GM19467 (cell line): ENCODE measurements at regions not wholly inside any gene's neighbourhood (a gene's known extent, or its start where the extent isn't known, plus 50 kb on each side); places are given as distances from the start of the nearest gene placed in this dataset.
"Not testable (repeated sequence)": the region's sequence is repeated elsewhere in the genome, so short reads cannot be mapped to it uniquely, and the experiment has no call there.

Source experiments
- ATAC-seq: cut with Tn5 transposase; IDR thresholded peaks from one replicate; pipeline ENCODE4 v1.9.1; 2021; ENCODE audit warnings: mild to moderate bottlenecking, moderate library complexity; ENCODE audit not compliant: unreplicated experiment

DNA sequence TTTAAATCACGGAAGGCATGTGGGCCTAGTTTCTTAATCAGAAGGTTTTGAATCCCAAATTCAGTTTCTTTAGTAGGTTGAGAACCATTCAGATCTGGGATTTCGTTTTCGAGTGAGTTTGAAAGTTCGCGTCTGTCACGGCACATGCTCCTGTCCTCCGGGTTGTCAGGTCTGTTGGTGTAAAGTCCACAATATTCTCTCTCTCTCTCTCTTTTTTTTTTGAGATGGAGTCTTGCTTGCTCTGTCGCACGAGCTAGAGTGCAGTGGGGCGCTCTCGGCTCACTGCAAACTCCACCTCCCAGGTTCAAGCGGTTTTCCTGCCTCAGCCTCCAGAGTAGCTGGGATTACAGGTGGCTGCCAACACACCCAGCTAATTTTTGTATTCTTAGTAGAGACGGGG is 4390.6 kb upstream of the TPTE start:
- not testable (repeated sequence) for ATAC-seq

DNA sequence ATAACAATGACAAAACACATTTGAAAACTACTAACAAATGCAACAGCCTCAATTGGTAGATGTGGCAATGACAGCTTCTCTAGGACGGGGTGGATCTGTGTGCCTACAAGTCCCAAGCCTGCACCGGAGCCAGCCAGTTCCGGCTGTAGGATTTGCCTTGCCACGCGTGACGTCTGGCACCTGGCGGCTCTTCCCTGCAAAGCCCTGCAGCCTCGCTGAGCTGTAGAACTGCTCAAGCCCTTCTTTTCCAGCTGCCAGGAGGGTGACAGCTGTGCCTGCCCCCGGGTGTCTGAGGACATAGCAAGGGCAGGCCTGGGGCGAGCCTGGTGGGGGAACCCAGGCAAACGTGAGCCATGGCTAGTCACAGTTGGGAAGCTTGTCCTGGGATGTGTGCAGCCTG is 4388.0 kb upstream of the TPTE start:
- ATAC-seq = not testable (repeated sequence)

DNA sequence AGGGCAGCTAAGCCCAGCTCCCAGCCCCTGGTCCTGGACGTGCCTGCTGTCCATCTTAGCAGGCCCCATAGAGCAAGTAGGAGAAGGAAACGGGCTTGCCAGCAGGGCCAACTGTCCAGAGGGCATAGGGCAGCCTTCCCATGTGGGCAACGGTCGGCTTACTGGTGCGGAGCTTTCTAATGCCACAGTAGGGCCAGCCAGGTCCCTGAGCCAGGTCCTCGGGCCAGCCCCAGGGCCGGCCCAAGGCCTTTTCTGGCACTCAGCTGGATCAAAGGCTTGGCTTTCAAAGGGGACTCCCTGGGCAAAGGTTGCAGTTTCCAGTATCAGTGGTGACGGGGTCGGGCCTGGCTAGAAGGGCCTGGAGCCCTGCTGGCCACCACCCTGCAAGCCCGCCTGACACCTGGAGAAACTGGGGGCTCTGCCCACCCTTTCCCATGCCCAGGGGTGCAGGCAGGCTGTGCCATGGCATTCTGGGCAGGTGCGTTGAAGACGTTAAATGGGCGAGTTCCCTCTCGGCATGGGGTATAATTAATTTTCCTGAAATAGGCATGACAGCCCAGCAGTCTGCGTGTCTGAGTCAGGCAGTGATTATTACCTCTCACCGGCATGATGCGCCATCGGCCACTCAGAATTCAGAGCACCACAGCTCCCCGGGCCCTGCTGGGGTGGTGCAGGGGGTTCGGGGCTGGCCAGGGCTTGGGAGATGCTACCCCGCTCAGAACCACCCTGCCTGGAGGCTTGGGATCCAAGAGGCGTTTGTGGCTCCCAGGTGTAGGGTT is 4387.3 kb upstream of the TPTE start:
- not testable (repeated sequence) for ATAC-seq

DNA sequence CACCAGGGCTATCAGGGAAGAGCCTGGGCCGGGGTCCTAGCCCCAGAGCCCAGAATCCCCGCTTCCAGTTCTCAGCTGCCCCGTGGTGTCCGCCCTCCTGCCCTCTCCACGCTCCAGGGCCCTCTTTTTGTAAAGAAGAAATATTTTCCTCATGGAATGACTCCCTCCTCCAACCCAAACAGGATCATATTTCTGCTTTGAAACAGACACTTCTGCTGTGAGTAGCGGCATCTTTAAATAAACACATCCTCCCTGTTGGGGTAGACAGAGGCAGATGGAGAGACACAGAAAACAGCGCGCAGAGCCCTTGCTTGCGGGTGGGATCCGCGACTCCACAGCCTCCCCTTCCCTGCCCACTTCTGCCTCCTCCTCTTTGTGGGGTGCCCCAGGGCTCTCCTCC is 4384.7 kb upstream of the TPTE start:
- not testable (repeated sequence) for ATAC-seq

DNA sequence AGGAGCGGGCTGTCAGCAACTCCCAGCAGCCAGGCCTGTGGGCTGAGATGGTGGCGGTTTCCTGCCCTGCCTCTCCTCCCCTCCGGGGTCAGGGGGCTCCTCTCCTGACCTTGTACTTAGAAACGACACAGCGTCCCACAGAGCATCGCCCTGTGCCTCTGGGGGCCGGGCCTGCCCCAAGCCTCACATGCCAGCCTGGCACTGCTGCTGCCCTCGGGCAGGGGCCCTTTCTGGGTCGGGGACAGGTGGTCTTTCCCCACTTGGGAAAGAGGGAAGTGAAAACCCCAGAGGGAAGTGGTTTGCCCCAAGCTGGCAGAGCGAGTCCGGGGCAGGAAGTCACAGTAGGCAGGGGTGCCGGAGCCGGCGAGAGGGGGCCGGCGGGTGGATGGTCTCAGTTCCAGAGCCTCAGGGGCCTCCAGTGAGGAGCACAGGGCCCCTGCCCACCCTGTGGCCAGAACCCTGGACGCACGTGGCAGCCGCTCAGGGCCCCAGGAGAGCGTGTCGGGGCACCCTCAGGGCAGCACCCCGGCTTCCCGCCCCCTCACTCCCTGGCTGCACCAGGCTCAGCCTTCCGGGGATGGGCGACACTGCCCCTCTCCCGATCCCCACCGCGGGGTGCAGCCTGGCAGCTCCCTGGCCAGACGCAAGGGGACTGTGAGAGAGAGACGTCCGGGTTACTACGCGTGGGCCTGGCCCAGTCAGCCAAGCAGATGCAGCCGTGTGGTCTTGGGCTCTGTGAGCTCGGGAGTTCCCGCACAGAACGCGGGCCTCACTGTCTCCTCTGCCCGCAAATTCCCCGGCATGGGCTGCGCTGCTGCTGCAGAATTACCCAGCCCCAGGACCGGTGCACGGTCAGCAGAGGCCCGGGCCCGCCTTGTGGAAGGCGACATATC is 4382.9 kb upstream of the TPTE start:
- not testable (repeated sequence) for ATAC-seq

DNA sequence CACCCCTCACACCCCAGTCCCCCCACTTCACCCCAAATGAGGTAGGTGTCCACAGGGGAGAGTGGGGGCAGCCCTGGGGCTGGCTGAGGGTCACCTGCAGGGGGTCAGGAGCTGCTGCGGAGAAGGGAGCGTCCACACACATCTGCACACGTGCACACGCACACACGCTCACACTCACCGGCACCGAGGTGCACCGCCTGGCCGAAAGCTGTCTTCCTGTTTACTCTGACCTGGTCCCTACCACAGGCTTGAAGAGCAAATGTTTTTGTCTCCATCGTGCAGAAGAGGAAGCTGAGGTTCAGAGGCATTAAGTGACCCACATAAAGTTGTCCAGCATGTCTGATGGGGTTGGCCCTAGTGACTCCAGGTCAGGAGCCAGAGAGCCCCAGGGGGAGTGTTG is 4382.1 kb upstream of the TPTE start:
- ATAC-seq = not testable (repeated sequence)

DNA sequence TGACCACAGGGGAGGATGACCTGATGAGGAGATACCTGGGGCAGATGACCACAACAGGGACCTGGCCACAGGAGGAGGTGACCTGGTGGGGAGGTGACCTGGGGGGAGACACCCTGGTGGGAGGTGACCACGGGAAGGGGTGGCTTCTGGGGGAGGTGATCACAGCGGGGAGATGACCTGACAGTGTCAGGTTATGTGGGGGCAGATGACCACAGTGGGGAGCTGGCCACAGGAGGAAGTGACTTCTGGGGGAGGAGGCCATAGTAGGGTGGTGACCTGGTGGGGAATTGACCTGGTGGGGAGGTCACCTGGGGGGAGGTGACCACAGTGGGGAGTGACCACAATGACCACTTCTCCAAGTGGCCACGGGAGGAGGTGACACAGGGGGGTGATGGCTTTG is 4381.5 kb upstream of the TPTE start:
- ATAC-seq = not testable (repeated sequence)

DNA sequence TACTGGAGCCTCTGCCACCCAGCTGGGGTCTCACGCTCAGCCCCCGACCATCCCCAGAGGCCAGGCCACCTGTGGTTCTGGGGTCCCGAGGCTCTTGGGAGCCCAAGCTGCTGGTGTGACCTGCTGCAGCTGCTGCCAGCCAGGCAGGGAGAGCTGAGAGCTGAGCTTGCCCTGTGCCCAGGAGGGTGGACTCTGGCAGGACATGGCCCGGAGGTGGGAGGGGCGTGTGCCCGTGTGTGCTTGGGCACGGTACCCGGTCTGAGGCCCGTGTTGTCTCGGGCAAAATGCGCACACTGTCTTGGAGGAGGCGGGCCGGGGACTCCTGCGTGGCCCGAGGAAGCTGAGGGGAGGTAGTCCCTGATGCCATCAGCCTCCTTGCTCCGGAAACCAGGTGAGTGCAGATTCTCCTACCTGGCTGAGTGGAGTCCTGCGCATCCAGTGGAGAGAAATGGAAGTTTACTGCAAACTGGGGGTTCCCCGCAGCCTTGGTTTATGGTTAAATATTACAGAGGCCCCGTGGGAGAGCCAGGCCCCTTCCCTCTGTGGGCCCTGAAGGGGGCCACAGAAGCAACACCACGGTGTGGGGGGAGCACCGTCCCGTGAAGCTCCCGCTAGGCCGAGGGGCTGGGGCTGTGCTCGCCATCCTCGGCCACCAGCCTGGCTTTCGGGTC is 4380.8 kb upstream of the TPTE start:
- ATAC-seq = not testable (repeated sequence)

DNA sequence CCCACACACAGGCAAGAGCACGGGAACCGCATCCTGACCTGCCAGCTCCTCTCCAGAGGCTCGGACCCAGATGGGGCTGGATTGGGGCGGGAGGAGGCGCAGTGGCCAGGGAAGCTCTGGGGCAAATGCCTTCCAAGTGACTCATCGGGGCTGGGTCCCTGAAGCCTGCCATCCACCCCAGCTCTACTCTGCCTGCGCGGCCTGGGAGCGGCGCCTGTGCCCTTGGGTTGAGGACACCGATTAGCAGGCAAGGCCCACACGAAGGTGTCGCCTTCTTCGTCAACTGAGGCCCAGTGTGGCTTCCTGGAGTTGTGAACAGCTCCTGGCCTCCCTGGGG is 4380.3 kb upstream of the TPTE start:
- ATAC-seq = not testable (repeated sequence)

DNA sequence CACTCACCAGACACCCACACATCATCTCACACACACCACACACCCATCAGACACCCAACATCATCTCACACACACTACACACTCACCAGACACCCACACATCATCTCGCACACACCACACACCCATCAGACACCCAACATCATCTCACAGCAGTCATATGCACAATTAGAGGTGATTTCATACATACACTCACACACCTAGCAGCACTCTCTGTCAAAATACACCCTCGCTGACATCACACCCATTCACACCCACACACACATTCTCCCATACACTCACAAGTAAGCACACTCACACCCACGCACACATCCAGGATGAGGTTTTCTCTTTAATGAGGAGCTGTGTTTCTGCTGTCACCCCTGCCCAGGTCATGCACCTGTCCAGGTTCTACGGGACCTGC is 4368.2 kb upstream of the TPTE start:
- ATAC-seq = not testable (repeated sequence)

DNA sequence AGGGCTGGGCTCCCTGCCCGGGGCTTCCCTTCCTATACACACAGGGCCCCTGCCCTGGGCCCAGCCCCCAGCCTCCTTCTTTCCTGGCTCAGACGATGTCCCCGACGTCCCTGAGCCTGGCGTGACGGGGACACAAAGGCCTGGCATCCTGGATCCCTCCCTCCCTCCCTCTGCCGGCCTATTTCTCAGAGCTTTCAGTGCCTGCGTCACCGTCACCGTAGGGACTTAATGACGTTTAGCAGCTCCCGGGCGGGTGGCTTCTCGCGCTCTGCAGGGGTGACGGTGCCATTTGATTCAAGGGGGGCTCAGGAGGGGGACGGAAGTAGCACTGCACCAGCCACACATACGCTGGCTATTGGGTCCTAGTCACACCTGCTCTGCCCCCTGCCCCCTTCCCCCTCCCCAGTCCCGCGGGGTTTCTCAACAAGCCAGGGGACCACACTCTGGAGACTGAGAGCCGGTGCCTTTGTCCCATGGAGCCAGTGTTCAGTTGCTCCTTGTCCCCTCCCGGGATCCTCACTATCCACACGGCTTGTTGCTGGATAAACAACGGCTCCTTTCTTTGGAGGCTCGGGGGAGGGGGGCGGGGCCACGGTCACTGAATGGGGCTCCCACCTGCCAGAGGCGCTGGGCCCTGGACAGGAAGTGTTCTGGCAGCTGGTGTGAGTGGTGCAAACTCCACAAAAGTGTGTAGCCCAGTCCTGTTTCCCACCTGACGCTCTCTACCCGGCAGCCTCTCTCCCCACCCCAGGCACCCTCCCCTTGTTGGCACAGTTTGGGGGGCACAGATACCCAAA is 4366.7 kb upstream of the TPTE start:
- not testable (repeated sequence) for ATAC-seq

DNA sequence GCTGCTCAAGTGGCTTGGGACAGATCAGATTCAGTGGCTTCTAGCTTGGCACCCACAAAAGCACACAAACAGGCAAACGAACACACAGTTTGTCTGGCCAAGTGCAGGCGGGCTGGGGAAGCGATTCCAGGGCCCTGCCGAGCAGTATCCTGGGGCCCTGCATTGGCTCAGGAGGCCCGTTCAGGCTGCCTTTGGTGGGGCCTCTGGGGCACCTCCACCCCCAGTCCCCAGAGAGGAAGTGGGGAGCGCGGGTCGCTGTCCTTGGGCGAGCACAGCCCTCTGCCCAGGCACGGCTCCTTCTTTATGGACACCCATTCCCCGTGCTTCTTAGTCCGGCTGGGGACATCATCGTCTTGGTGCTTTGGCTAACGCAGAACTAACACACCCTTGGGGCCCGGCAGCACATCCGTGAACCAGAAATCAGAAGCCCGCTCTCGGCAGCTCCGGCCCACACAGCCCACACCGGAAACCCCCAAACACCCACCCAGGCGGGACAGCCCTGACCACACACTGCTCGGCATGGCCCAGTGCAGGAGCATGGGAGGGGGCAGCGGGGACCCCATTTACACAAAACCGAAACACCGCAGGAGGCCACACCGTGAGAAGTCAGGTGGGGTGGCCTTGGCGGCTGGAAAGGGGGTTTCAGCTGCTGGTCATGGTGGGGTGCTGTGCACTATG is 4364.5 kb upstream of the TPTE start:
- not testable (repeated sequence) for ATAC-seq

DNA sequence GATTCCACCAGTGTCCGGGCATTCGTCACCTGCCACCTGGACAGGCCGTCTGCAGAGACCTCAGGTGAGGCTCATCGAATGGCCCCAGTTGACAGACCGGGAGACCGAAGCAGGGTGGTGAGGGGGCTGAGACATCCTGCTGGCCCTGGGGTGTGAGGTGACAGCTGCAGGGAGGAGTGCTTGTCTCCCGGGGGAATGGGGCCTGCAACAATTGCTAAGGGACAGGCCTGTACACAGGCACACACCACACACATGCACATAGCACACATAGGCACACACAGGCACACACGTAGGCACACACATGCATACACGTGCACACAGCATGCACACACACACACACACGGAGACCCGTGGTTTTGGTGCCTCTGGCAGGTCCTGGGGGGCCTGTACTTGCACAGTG is 4363.9 kb upstream of the TPTE start:
- ATAC-seq = not testable (repeated sequence)

DNA sequence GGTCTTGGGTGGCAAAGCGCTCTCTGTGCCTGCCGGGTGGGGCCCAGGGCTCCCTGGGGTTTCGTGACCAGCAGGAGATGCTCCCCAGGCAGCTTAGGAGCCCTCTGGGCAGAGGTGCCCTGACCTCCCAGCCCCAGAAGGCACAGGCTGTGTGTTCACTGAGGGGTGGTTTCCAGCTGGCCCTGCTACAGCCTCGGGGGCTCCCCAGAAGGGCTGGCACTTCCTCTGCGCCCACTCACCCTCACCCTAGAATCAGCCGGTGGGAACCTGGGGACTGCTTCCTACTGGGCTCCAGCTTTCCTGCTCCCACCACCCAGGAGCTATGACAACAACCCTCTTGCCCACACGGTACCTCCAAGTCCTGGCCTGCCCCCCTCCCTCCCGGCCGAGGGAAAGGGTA is 4363.2 kb upstream of the TPTE start:
- ATAC-seq = not testable (repeated sequence)
